OCI-LY1 (cell line): ENCODE measurements at regions not wholly inside any gene's neighbourhood (a gene's known extent, or its start where the extent isn't known, plus 50 kb on each side); places are given as distances from the start of the nearest gene placed in this dataset.

ENCODE experiments used
- EZH2 ChIP-seq: fragments of 200-600 bp; sonication (generic), shearing (Covaris generic); IDR thresholded peaks from 2 replicates; pipeline ENCODE4 v1.8.0; 2017; ENCODE audit warnings: borderline replicate concordance, mixed run types, mild to moderate bottlenecking, antibody characterized with exemption, low read length, moderate library complexity, mixed read lengths
- TF ChIP-seq, protein P1 (sequence below): fragments of 200-600 bp; sonication (generic), shearing (Covaris generic); IDR thresholded peaks from 2 replicates; pipeline ENCODE4 v1.5.1; 2017; ENCODE audit warnings: mild to moderate bottlenecking, antibody characterized with exemption, low read length, moderate library complexity, mixed read lengths

DNA sequence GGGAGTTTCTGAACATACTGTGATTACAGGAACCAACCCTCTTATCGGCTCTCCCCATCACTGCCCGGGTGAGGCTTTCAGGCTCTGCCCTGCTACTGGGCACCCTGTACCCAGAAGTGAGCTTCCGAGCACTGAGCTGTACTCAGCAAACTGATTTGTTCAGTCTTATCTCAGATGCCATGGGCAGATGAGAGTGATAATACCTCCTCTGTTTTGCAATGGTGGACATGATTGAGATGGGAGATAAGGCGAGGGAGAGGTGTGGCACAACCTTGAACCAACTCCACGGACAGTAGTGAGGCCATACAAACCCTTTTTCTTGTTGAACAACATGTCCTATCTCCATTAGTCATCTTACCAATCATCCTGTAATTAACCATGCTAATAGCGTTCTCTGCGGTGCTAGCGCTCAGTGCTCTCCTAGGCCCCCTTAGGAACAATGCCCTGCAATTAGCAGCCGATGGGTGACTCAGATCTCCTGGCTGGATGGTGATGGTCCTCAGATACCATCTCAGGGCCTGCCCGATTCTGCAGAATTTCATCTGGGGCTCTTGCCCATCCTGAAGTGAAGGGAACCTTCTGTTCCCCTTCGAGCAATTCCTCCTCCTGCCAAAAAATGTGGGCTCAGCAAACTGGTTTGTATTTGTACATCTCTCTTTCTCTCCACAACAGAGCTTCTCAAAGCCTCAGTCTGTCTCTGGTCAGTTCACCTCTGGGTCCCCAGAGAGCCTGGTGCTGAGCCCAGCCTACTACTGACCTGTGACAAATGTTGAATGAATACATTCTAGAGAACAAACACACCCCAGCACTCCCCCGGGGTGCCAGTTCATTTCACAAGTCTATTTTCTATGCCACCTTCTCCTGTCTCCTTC lies 139.3 kb upstream of the IRX3 start:
- TF ChIP-seq, protein P1, sequence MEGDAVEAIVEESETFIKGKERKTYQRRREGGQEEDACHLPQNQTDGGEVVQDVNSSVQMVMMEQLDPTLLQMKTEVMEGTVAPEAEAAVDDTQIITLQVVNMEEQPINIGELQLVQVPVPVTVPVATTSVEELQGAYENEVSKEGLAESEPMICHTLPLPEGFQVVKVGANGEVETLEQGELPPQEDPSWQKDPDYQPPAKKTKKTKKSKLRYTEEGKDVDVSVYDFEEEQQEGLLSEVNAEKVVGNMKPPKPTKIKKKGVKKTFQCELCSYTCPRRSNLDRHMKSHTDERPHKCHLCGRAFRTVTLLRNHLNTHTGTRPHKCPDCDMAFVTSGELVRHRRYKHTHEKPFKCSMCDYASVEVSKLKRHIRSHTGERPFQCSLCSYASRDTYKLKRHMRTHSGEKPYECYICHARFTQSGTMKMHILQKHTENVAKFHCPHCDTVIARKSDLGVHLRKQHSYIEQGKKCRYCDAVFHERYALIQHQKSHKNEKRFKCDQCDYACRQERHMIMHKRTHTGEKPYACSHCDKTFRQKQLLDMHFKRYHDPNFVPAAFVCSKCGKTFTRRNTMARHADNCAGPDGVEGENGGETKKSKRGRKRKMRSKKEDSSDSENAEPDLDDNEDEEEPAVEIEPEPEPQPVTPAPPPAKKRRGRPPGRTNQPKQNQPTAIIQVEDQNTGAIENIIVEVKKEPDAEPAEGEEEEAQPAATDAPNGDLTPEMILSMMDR, result no peak
- TF ChIP-seq EZH2, result no peak
